ENCODE measurements at regions not wholly inside any gene's neighbourhood (a gene's known extent, or its start where the extent isn't known, plus 50 kb on each side); places are given as distances from the start of the nearest gene placed in this dataset.

DNA sequence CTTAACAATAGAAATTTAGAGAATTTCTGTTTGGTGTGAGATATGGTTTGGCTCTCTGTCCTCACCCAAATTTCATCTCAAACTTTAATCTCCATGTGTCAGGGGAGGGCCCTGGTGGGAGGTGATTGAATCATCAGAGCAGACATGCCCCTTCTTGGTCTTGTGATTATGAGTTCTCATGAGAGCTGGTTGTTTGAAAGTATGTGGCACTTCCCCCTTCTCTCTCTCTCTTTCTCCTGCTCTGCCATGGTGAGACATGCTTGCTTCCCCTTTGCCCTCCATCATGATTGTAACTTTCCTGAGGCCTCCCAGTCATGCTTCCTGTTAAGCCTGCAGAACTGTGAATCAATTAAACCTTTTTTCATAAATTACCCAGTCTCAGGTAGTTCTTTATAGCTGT is 524.7 kb upstream of the ACVR2A start:
- Histone ChIP-seq H3K9me3 (peaks cover 0 to 40% (median 0%) of the 10 kb centered on the region in 3 donors), H3K36me3 (no peaks in the 10 kb centered on the region), H3K27me3 (no peaks in the 10 kb centered on the region), H3K4me1 (no peaks in the 10 kb centered on the region), H3K4me3 (no peak overlapping the region), H3K27ac (no peak overlapping the region)
- ATAC-seq, result no peak
- TF ChIP-seq, protein P1, sequence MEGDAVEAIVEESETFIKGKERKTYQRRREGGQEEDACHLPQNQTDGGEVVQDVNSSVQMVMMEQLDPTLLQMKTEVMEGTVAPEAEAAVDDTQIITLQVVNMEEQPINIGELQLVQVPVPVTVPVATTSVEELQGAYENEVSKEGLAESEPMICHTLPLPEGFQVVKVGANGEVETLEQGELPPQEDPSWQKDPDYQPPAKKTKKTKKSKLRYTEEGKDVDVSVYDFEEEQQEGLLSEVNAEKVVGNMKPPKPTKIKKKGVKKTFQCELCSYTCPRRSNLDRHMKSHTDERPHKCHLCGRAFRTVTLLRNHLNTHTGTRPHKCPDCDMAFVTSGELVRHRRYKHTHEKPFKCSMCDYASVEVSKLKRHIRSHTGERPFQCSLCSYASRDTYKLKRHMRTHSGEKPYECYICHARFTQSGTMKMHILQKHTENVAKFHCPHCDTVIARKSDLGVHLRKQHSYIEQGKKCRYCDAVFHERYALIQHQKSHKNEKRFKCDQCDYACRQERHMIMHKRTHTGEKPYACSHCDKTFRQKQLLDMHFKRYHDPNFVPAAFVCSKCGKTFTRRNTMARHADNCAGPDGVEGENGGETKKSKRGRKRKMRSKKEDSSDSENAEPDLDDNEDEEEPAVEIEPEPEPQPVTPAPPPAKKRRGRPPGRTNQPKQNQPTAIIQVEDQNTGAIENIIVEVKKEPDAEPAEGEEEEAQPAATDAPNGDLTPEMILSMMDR (IDR thresholded peaks at IDR 0.05), result no peak
- no peak for TF ChIP-seq EP300 (IDR thresholded peaks at IDR 0.05)
- TF ChIP-seq POLR2AphosphoS5 (IDR thresholded peaks at IDR 0.05), result no peak
- TF ChIP-seq POLR2A (IDR thresholded peaks at IDR 0.05), result no peak

DNA sequence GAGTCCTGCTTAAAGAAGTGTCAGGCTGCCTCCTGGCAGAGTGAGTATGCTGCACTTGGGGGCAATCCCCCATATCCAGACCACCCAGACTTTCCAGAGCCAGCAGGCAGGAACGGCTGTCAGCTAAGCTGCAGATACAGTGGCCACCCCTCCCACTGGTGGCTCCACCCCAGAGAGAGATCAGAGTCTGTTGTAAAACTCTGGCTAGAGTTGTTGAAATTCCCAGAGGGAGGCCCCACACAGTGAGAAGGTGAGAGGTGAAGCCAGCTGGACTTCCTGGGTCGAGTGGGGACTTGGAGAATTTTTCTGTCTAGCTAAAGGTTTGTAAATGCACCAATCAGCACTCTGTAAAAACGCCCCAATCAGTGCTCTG is 533.8 kb upstream of the ACVR2A start:
- no peak for ATAC-seq
- Histone ChIP-seq H3K36me3 (no peaks in the 10 kb centered on the region), H3K27me3 (no peaks in the 10 kb centered on the region), H3K4me3 (no peak overlapping the region), H3K27ac (no peak overlapping the region), H3K4me1 (no peaks in the 10 kb centered on the region), H3K9me3 (no peaks in the 10 kb centered on the region)
- 0 to 20% methylated on average over 1 of the region's 3 CpGs for WGBS, 2 donors (ENCODE audit: low coverage in 1 of 2)
- TF ChIP-seq POLR2AphosphoS5 (IDR thresholded peaks at IDR 0.05), result no peak
- no peak for TF ChIP-seq EP300 (IDR thresholded peaks at IDR 0.05)
- TF ChIP-seq, protein P1 (IDR thresholded peaks at IDR 0.05), result no peak
- no peak for TF ChIP-seq POLR2A (IDR thresholded peaks at IDR 0.05)

DNA sequence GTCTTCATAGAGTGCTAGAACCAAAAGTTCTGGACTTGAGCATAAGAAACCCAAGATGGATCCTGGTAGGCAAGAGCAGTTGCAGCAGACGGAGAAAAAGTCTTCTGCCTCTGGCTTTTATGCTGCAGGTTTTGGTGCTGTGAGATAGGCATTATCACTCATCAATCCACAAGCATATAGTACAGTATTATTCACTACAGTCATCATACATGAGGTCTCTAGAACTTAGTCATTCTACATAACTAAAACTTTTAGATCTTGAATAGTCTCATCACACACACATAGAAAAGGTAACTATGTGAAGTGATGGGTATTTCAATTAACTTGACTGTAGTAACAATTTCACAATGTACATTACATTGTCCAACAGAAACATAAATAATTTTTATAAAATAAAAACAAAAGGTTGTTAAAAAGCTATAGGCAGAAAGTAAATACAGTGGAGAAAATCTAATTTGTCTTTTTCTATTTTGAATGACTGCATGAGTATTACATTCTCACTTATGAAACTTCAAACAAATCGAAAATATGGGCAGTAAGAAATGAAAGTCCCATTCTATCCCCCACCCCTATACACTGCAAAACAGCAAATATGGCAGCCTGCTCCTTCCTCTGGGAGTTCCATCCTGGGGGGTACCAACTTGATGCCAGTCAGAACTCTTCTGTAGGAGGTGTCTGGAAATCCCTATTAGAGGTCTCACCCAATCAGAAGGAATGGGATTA is 534.3 kb upstream of the ACVR2A start:
- H3K9me3 ChIP-seq, result no peaks in the 10 kb centered on the region
- no peak for ATAC-seq
- H3K27ac ChIP-seq, result no peak overlapping the region
- WGBS, 2 donors (ENCODE audit: low coverage in 1 of 2), result 75 to 89% methylated on average over 1 to 2 of the region's 2 CpGs
- H3K4me3 ChIP-seq, result no peak overlapping the region
- H3K27me3 ChIP-seq, result no peaks in the 10 kb centered on the region
- no peaks in the 10 kb centered on the region for H3K36me3 ChIP-seq
- TF ChIP-seq, protein P1 (IDR thresholded peaks at IDR 0.05), result no peak
- TF ChIP-seq POLR2AphosphoS5 (IDR thresholded peaks at IDR 0.05) (no peak), EP300 (IDR thresholded peaks at IDR 0.05) (no peak), POLR2A (IDR thresholded peaks at IDR 0.05) (no peak)
- H3K4me1 ChIP-seq, result no peaks in the 10 kb centered on the region

DNA sequence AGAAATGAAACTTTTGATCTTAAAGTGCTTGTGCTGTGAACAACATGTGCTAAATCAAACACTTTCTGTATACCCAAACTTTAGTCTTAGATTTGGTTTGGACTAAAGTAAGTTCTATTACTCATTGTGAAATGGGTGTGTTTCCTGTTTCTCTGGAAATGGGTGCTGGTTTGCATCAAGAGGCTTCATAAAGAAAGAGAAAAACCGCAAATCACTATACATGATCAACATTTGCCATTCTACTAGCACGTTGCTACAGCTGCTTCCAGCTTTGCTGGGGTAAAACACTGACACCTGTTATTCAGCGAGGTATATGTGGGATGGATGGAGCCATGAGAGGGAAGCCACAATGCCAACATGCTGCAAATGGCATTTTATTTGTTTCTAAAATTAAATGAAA is 547.0 kb upstream of the ACVR2A start:
- Histone ChIP-seq H3K9me3 (no peaks in the 10 kb centered on the region), H3K36me3 (no peaks in the 10 kb centered on the region), H3K27me3 (no peaks in the 10 kb centered on the region), H3K4me3 (no peak overlapping the region), H3K4me1 (peaks cover 0 to 21% (median 0%) of the 10 kb centered on the region in 3 donors), H3K27ac (peak overlapping the region in 3 of 4 donors; percentile 32 to 71 (median 53))
- ATAC-seq, result no peak
- TF ChIP-seq POLR2AphosphoS5 (IDR thresholded peaks at IDR 0.05) (no peak), EP300 (IDR thresholded peaks at IDR 0.05) (no peak), POLR2A (IDR thresholded peaks at IDR 0.05) (no peak)
- TF ChIP-seq, protein P1 (IDR thresholded peaks at IDR 0.05), result no peak
- WGBS, 2 donors (ENCODE audit: low coverage in 1 of 2), result 83 to 93% methylated on average over 2 to 3 of the region's 3 CpGs

DNA sequence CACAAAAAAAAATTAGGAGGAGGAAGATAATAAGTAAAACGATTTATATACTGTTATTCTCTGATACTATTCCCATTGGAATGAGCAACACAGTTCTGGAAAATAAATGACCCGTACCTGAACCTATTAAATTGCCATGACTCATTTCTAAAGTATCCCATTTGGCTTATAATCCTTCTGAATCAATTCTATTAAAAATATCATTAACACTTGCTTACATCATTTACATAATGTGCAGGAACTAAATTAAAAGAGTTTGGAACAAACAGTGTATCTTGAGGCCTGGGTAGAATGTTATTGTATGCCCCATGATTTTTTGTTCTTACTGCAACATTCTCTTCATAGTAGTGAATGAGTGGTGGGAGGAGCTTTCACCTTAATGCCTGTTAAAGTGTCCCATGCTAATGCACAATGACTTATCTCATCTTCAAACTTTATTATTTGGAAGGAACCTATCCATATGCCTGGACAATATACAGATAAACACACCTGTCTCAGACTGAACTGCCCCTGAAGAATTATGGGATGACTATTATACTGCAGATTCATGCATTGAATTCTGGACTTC is 549.9 kb upstream of the ACVR2A start:
- Histone ChIP-seq H3K9me3 (no peaks in the 10 kb centered on the region), H3K4me3 (no peak overlapping the region), H3K36me3 (no peaks in the 10 kb centered on the region), H3K4me1 (peaks cover 0 to 19% (median 0%) of the 10 kb centered on the region in 3 donors), H3K27ac (no peak overlapping the region), H3K27me3 (no peaks in the 10 kb centered on the region)
- TF ChIP-seq POLR2AphosphoS5 (IDR thresholded peaks at IDR 0.05) (no peak), POLR2A (IDR thresholded peaks at IDR 0.05) (no peak), EP300 (IDR thresholded peaks at IDR 0.05) (no peak)
- TF ChIP-seq, protein P1 (IDR thresholded peaks at IDR 0.05), result no peak
- ATAC-seq, result no peak
- 12 to 56% methylated on average over 2 of the region's 2 CpGs for WGBS, 2 donors (ENCODE audit: low coverage in 1 of 2)
